Smooth muscle cell (in vitro differentiated cells): ENCODE measurements at regions not wholly inside any gene's neighbourhood (a gene's known extent, or its start where the extent isn't known, plus 50 kb on each side); places are given as distances from the start of the nearest gene placed in this dataset.

Experiments
- DNase-seq: peaks from one replicate; lab custom pipeline; 2025; ENCODE audit not compliant: unreplicated experiment; lab: John Stamatoyannopoulos, UW
- H2AFZ ChIP-seq: fragments of 200-600 bp; sonication (generic); 2 replicates; pipeline ENCODE4 v1.6.0; 2016; ENCODE audit warnings: antibody characterized with exemption, low read depth, mild to moderate bottlenecking
- H3F3A ChIP-seq: fragments of 200-600 bp; sonication (generic); 2 replicates; pipeline ENCODE4 v1.6.0; 2017; ENCODE audit warnings: antibody characterized with exemption, low read depth
- H3K27ac ChIP-seq: fragments of 200-600 bp; sonication (generic); 2 replicates; pipeline ENCODE4 v1.5.1; 2016; ENCODE audit warnings: low read depth, mild to moderate bottlenecking
- H3K27me3 ChIP-seq: fragments of 200-600 bp; sonication (generic); 2 replicates; pipeline ENCODE4 v1.6.1; 2016; ENCODE audit warnings: low read depth, mild to moderate bottlenecking
- H3K36me3 ChIP-seq: fragments of 200-600 bp; sonication (generic); 2 replicates; pipeline ENCODE4 v1.5.1; 2016; ENCODE audit warnings: low read depth
- H3K4me1 ChIP-seq: fragments of 200-600 bp; sonication (generic); 2 replicates; pipeline ENCODE4 v1.5.1; 2016; ENCODE audit warnings: low read depth
- H3K4me2 ChIP-seq: fragments of 200-600 bp; sonication (generic); 2 replicates; pipeline ENCODE4 v1.6.0; 2016; ENCODE audit warnings: mild to moderate bottlenecking
- H3K4me3 ChIP-seq: fragments of 200-600 bp; sonication (generic); 2 replicates; pipeline ENCODE4 v1.5.1; 2016; ENCODE audit warnings: mild to moderate bottlenecking
- H3K79me2 ChIP-seq: fragments of 200-600 bp; sonication (generic); 2 replicates; pipeline ENCODE4 v1.6.0; 2016; ENCODE audit warnings: low read depth, mild to moderate bottlenecking
- H3K9ac ChIP-seq: fragments of 200-600 bp; sonication (generic); 2 replicates; pipeline ENCODE4 v1.6.0; 2016; ENCODE audit warnings: low read depth
- H3K9me3 ChIP-seq: fragments of 200-600 bp; sonication (generic); replicated peaks from 2 replicates; pipeline ENCODE4 v1.5.1; 2016; ENCODE audit warnings: low read depth
- H4K20me1 ChIP-seq: fragments of 200-600 bp; sonication (generic); 2 replicates; pipeline ENCODE4 v1.6.0; 2016; ENCODE audit warnings: low read depth
- CTCF ChIP-seq: fragments of 200-600 bp; sonication (generic); IDR thresholded peaks from 2 replicates; pipeline ENCODE4 v1.5.1; 2017; ENCODE audit warnings: borderline replicate concordance, mild to moderate bottlenecking, antibody characterized with exemption; ENCODE audit not compliant: insufficient read depth, poor library complexity, severe bottlenecking
- WGBS: methylation state at CpG from one replicate; pipeline ENCODE4 v1.1.7; 2016; ENCODE audit warnings: low lambda C conversion rate; 5-methylcytosine and 5-hydroxymethylcytosine counted together

- H3K36me3 ChIP-seq, result no peaks in the 10 kb centered on the region
- no peaks in the 10 kb centered on the region for H3K27me3 ChIP-seq
- no peak for TF ChIP-seq CTCF
- H3K4me3 ChIP-seq, result no peak overlapping the region
- DNase-seq, result no peak
- H3K4me1 ChIP-seq, result no peaks in the 10 kb centered on the region
- H4K20me1 ChIP-seq, result no peaks in the 10 kb centered on the region
- no peak overlapping the region for H3K27ac ChIP-seq
- H3F3A ChIP-seq, result no peaks in the 10 kb centered on the region
- H3K9me3 ChIP-seq, result no peaks in the 10 kb centered on the region
- no peak overlapping the region for H3K9ac ChIP-seq
- H2AFZ ChIP-seq, result no peak overlapping the region
- no peak overlapping the region for H3K4me2 ChIP-seq
- no peaks in the 10 kb centered on the region for H3K79me2 ChIP-seq
These were observed 344.3 kb upstream of the CDIN1 start for GRCh38 chr15:36235173-36235572.

GRCh38 chr15:36239509-36239908, 339.9 kb upstream of the CDIN1 start:
- Histone ChIP-seq H3K27me3 (no peaks in the 10 kb centered on the region), H3K36me3 (no peaks in the 10 kb centered on the region), H4K20me1 (no peaks in the 10 kb centered on the region), H3K9ac (no peak overlapping the region), H3K27ac (no peak overlapping the region), H3K4me2 (no peak overlapping the region), H3K4me1 (no peaks in the 10 kb centered on the region), H3F3A (no peaks in the 10 kb centered on the region), H2AFZ (no peak overlapping the region), H3K79me2 (no peaks in the 10 kb centered on the region), H3K9me3 (no peaks in the 10 kb centered on the region), H3K4me3 (no peak overlapping the region)
- no peak for TF ChIP-seq CTCF
- WGBS, result 97% methylated on average over 1 of the region's 1 CpG
- no peak for DNase-seq

GRCh38 chr15:36251450-36251849, 328.0 kb upstream of the CDIN1 start:
- no peaks in the 10 kb centered on the region for H4K20me1 ChIP-seq
- no peaks in the 10 kb centered on the region for H3K9me3 ChIP-seq
- no peak overlapping the region for H3K27ac ChIP-seq
- no peak overlapping the region for H3K4me3 ChIP-seq
- no peaks in the 10 kb centered on the region for H3K36me3 ChIP-seq
- WGBS, result 86% methylated on average over 1 of the region's 1 CpG
- H3K4me1 ChIP-seq, result peaks cover 8% of the 10 kb centered on the region
- DNase-seq, result no peak
- H3K27me3 ChIP-seq, result no peaks in the 10 kb centered on the region
- H3K9ac ChIP-seq, result no peak overlapping the region
- no peak overlapping the region for H3K4me2 ChIP-seq
- no peaks in the 10 kb centered on the region for H3F3A ChIP-seq
- no peak overlapping the region for H2AFZ ChIP-seq
- TF ChIP-seq CTCF, result no peak
- no peaks in the 10 kb centered on the region for H3K79me2 ChIP-seq

GRCh38 chr15:36252146-36252711, 327.2 kb upstream of the CDIN1 start:
- H3K36me3 ChIP-seq, result no peaks in the 10 kb centered on the region
- H3K4me1 ChIP-seq, result peaks cover 9% of the 10 kb centered on the region
- TF ChIP-seq CTCF, result no peak

More at GRCh38 chr15:36252146-36252711, 327.2 kb upstream of the CDIN1 start:
- no peak for DNase-seq
- Histone ChIP-seq H4K20me1 (no peaks in the 10 kb centered on the region), H3K27ac (no peak overlapping the region), H3K4me2 (no peak overlapping the region), H3K27me3 (no peaks in the 10 kb centered on the region), H2AFZ (no peak overlapping the region), H3K79me2 (no peaks in the 10 kb centered on the region), H3K4me3 (no peak overlapping the region), H3F3A (no peaks in the 10 kb centered on the region), H3K9me3 (no peaks in the 10 kb centered on the region), H3K9ac (no peak overlapping the region)
- WGBS, result 88% methylated on average over 10 of the region's 10 CpGs
